ENCODE measurements at regions not wholly inside any gene's neighbourhood (a gene's known extent, or its start where the extent isn't known, plus 50 kb on each side); places are given as distances from the start of the nearest gene placed in this dataset.

DNA sequence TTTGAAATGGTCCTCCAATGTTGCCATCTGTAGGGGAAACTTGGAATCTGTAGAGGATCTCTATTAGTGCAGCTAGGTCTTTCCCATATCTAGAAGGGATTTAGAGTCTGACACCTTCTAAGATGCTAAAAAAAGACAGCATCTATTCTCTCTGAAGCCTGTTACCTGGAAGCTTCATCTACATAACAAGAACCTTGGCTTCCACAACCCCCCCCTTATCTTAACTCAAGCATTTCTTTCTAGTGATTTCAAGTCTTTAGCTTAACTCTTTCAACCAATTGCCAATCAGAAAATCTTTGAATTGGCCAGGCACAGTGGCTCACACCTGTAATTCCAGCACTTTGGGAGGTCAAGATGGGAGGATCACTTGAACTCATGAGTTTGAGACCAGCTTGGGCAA lies 543.3 kb downstream of the TRHDE start:
- Histone ChIP-seq H3K9me2 (ENCODE audit: insufficient read depth, low read length) (no peaks in the 10 kb centered on the region), H3K9ac (ENCODE audit: low read length) (no peak overlapping the region), H4K20me1 (ENCODE audit: insufficient read depth) (no peaks in the 10 kb centered on the region), H2AFZ (ENCODE audit: low read depth, low read length) (no peak overlapping the region), H3F3A (ENCODE audit: insufficient read depth, low read length, poor library complexity, severe bottlenecking) (no peaks in the 10 kb centered on the region), H3K27ac (ENCODE audit: low read length) (no peak overlapping the region), H3K9me3 (ENCODE audit: low read length) (no peaks in the 10 kb centered on the region), H3K79me2 (replicated peaks; ENCODE audit: insufficient read depth, low read length) (no peaks in the 10 kb centered on the region), H3K36me3 (ENCODE audit: insufficient read depth, low read length) (no peaks in the 10 kb centered on the region), H3K27me3 (ENCODE audit: insufficient read depth, low read depth, low read length) (no peaks in the 10 kb centered on the region), H3K4me3 (ENCODE audit: low read length) (no peak overlapping the region), H3K4me2 (ENCODE audit: low read length) (no peak overlapping the region)
- TF ChIP-seq RAD21 (conservative IDR thresholded peaks at IDR 0.05) (no peak), EZH2 (IDR thresholded peaks at IDR 0.05; ENCODE audit: borderline replicate concordance, insufficient read depth, low read length, poor library complexity, severe bottlenecking) (no peak), POLR2AphosphoS5 (IDR thresholded peaks at IDR 0.05) (no peak), MXI1 (conservative IDR thresholded peaks at IDR 0.05; ENCODE audit: poor library complexity, severe bottlenecking) (no peak), SMC3 (conservative IDR thresholded peaks at IDR 0.05; ENCODE audit: poor library complexity) (no peak), TAF1 (IDR thresholded peaks at IDR 0.05; ENCODE audit: low read depth) (no peak), EP300 (conservative IDR thresholded peaks at IDR 0.05; ENCODE audit: poor library complexity, severe bottlenecking) (no peak)
- TF ChIP-seq, protein P1, sequence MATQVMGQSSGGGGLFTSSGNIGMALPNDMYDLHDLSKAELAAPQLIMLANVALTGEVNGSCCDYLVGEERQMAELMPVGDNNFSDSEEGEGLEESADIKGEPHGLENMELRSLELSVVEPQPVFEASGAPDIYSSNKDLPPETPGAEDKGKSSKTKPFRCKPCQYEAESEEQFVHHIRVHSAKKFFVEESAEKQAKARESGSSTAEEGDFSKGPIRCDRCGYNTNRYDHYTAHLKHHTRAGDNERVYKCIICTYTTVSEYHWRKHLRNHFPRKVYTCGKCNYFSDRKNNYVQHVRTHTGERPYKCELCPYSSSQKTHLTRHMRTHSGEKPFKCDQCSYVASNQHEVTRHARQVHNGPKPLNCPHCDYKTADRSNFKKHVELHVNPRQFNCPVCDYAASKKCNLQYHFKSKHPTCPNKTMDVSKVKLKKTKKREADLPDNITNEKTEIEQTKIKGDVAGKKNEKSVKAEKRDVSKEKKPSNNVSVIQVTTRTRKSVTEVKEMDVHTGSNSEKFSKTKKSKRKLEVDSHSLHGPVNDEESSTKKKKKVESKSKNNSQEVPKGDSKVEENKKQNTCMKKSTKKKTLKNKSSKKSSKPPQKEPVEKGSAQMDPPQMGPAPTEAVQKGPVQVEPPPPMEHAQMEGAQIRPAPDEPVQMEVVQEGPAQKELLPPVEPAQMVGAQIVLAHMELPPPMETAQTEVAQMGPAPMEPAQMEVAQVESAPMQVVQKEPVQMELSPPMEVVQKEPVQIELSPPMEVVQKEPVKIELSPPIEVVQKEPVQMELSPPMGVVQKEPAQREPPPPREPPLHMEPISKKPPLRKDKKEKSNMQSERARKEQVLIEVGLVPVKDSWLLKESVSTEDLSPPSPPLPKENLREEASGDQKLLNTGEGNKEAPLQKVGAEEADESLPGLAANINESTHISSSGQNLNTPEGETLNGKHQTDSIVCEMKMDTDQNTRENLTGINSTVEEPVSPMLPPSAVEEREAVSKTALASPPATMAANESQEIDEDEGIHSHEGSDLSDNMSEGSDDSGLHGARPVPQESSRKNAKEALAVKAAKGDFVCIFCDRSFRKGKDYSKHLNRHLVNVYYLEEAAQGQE (IDR thresholded peaks at IDR 0.05; ENCODE audit: borderline replicate concordance): no peak
- TF ChIP-seq, protein P2, sequence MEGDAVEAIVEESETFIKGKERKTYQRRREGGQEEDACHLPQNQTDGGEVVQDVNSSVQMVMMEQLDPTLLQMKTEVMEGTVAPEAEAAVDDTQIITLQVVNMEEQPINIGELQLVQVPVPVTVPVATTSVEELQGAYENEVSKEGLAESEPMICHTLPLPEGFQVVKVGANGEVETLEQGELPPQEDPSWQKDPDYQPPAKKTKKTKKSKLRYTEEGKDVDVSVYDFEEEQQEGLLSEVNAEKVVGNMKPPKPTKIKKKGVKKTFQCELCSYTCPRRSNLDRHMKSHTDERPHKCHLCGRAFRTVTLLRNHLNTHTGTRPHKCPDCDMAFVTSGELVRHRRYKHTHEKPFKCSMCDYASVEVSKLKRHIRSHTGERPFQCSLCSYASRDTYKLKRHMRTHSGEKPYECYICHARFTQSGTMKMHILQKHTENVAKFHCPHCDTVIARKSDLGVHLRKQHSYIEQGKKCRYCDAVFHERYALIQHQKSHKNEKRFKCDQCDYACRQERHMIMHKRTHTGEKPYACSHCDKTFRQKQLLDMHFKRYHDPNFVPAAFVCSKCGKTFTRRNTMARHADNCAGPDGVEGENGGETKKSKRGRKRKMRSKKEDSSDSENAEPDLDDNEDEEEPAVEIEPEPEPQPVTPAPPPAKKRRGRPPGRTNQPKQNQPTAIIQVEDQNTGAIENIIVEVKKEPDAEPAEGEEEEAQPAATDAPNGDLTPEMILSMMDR (IDR thresholded peaks at IDR 0.05; ENCODE audit: poor library complexity, severe bottlenecking): no peak

DNA sequence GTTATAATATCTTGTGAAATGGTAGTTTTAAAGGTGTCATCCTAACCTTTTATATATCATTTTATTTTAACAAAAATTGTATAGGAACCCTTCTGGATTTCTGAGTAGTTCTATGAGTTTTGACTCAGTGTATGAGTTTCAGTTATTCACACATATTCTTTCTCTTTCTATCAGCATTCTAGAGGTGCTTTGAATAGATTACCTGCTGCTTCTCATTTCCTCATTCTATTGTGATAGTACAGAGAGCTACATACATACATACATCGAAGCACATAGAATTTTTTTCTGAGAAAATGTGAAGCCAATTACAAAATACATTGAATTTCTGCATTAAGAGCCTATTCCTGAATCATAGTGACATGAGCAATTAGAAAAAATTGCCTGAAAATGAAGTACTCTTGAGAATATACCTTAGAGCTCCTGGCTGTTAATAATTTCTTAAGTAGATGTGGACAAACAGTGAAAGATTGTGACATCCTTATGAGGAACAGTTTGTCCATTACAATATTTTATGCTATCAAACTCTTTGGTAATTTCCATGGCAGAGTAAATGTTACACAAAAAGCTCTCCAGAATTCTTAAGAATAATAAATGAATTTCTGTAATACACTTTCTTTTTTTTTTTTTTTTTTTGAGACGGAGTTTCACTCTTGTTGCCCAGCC lies 556.6 kb downstream of the TRHDE start:
- H4K20me1 ChIP-seq (ENCODE audit: insufficient read depth): no peaks in the 10 kb centered on the region
- no peaks in the 10 kb centered on the region for H3K79me2 ChIP-seq (replicated peaks; ENCODE audit: insufficient read depth, low read length)
- H3K36me3 ChIP-seq (ENCODE audit: insufficient read depth, low read length): no peaks in the 10 kb centered on the region
- H3K4me3 ChIP-seq (ENCODE audit: low read length): no peak overlapping the region
- H3K9ac ChIP-seq (ENCODE audit: low read length): no peak overlapping the region
- H3F3A ChIP-seq (ENCODE audit: insufficient read depth, low read length, poor library complexity, severe bottlenecking): no peaks in the 10 kb centered on the region
- H2AFZ ChIP-seq (ENCODE audit: low read depth, low read length): no peak overlapping the region
- H3K9me3 ChIP-seq (ENCODE audit: low read length): no peaks in the 10 kb centered on the region
- TF ChIP-seq EZH2 (IDR thresholded peaks at IDR 0.05; ENCODE audit: borderline replicate concordance, insufficient read depth, low read length, poor library complexity, severe bottlenecking) (no peak), MXI1 (conservative IDR thresholded peaks at IDR 0.05; ENCODE audit: poor library complexity, severe bottlenecking) (no peak), EP300 (conservative IDR thresholded peaks at IDR 0.05; ENCODE audit: poor library complexity, severe bottlenecking) (no peak), RAD21 (conservative IDR thresholded peaks at IDR 0.05) (no peak), POLR2AphosphoS5 (IDR thresholded peaks at IDR 0.05) (no peak), TAF1 (IDR thresholded peaks at IDR 0.05; ENCODE audit: low read depth) (no peak), SMC3 (conservative IDR thresholded peaks at IDR 0.05; ENCODE audit: poor library complexity) (no peak)
- TF ChIP-seq, protein P2 (IDR thresholded peaks at IDR 0.05; ENCODE audit: poor library complexity, severe bottlenecking): no peak
- TF ChIP-seq, protein P1 (IDR thresholded peaks at IDR 0.05; ENCODE audit: borderline replicate concordance): no peak
- no peaks in the 10 kb centered on the region for H3K27me3 ChIP-seq (ENCODE audit: insufficient read depth, low read depth, low read length)
- H3K27ac ChIP-seq (ENCODE audit: low read length): peak overlapping the region; percentile 27
- H3K9me2 ChIP-seq (ENCODE audit: insufficient read depth, low read length): no peaks in the 10 kb centered on the region
- H3K4me2 ChIP-seq (ENCODE audit: low read length): no peak overlapping the region

All from neural cell (in vitro differentiated cells).